Body of pancreas (tissue), 4 donors: ENCODE measurements at regions not wholly inside any gene's neighbourhood (a gene's known extent, or its start where the extent isn't known, plus 50 kb on each side); places are given as distances from the start of the nearest gene placed in this dataset.

ENCODE experiments used
- POLR2A ChIP-seq, 3 donors: fragments of 450-650 bp; IDR thresholded peaks; one replicate each; pipeline ENCODE4 v1.6.1; 2016; ENCODE audit warnings: antibody characterized with exemption in 3 of 3, mild to moderate bottlenecking in 2 of 3
- TF ChIP-seq, protein P1 (sequence below), 7 experiments: fragments of 450-650 bp in 4 of 7; fragments of 200-600 bp in 3 of 7; sonication (generic) in 3 of 7; IDR thresholded peaks; one replicate each; pipeline ENCODE4 v1.5.1; 2016 to 2019; ENCODE audit warnings: antibody characterized with exemption in 7 of 7

DNA sequence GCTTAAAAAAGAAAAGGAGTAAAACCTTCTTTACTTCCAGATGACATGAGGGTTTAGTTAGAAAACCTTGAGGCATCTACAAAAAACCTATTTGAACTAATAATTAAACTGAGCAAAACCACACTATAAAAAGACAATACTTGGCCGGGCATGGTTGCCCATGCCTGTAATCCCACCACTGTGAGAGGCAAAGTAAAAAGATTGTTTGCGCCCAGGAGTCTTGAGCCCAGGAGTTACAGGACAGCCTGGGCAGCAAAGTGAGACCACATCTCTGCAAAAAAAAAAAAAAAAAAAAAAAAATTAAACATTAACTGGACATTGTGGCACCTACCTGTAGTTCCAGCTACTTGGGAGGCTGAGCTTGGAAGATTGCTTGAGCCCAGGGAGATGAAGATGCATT lies 502.8 kb upstream of the LRRTM4 start:
- no peak for TF ChIP-seq POLR2A (IDR thresholded peaks at IDR 0.05)
- TF ChIP-seq, protein P1, sequence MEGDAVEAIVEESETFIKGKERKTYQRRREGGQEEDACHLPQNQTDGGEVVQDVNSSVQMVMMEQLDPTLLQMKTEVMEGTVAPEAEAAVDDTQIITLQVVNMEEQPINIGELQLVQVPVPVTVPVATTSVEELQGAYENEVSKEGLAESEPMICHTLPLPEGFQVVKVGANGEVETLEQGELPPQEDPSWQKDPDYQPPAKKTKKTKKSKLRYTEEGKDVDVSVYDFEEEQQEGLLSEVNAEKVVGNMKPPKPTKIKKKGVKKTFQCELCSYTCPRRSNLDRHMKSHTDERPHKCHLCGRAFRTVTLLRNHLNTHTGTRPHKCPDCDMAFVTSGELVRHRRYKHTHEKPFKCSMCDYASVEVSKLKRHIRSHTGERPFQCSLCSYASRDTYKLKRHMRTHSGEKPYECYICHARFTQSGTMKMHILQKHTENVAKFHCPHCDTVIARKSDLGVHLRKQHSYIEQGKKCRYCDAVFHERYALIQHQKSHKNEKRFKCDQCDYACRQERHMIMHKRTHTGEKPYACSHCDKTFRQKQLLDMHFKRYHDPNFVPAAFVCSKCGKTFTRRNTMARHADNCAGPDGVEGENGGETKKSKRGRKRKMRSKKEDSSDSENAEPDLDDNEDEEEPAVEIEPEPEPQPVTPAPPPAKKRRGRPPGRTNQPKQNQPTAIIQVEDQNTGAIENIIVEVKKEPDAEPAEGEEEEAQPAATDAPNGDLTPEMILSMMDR (IDR thresholded peaks at IDR 0.05), result no peak
